ENCODE measurements at regions not wholly inside any gene's neighbourhood (a gene's known extent, or its start where the extent isn't known, plus 50 kb on each side); places are given as distances from the start of the nearest gene placed in this dataset.
"Not testable (repeated sequence)": the region's sequence is repeated elsewhere in the genome, so short reads cannot be mapped to it uniquely, and the experiment has no call there.

DNA sequence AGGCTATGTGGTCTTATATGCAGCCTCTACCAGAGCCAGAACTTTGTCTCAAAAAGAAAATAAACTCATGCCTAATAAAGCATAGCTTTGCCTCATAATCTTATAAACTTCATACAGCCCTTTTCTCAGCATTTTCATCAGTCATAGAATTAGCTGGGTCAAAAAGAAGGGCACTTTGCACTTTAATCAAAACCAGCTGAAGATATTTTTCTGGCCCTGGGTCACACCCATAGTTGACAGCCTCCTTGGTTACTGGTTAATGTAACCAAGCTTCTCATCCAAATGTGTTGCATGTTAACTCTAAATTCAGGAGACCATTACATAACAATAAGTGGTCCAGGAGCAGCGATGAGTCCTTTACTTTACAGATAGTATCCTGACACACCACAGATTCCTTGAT, 558.2 kb downstream of the FLRT2 start:
- ATAC-seq (no peak), DNase-seq (no peak)
- intact Hi-C loops (cut with micrococcal nuclease): no loop called here

DNA sequence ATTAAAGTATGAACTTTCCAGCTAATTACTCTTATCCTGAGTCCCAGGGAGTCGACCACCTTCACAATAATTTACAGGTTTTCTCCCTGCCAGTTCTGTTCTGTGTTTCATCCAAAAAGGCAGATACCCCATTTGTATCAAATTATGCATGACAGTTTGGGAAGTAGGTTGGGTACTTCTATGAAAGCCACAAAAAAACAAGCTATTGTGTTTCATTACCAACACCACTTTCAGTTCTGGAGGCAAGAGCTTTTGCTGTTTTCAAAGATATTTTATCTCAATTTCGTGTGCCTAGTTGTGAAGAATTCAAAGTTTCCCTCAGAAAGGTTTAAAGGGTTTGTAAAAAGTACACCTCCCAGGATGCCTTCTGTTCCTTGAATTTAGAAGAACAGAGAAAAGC, 557.4 kb downstream of the FLRT2 start:
- intact Hi-C loops (cut with micrococcal nuclease): no loop called here
- no peak for ATAC-seq
- no peak for DNase-seq

DNA sequence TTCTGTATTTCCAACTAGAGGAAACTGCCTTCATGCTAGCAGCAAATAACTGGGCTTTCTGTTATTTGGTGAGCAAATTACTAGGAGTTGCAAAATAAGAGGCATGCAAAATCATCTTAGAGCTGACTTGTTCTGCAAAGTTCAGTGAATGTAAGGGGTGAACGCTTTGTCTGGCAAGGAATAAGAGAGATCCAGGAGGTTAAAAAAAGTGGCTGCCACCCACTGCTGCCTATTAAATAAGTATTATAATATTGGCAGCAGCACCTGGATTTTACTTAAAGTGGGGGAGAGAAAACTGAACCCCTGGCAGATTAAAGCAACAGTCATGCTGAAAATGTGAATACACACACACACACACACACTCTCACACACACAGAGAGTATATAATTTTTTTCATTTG, 557.0 kb downstream of the FLRT2 start:
- intact Hi-C loops (cut with micrococcal nuclease): no loop called here
- ATAC-seq (no peak), DNase-seq (no peak)

DNA sequence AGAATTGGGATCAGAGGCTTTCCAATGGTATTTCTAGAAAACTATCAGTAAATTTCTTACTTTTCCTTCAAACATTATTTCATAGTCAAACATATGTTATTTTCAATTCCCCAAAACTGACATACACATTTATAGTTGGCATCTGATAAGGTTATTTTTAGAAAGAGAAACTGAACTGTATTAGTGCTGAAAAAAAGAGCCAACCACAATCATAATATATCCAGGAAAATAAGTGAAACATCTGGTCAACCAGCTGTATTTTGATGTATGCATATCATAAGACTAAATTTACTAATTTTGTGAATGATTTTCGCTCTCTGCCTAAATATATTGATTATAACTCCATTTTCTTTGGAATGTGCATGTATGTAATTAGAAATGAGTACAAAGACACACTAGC, 554.2 kb downstream of the FLRT2 start:
- DNase-seq: no peak
- intact Hi-C loops (cut with micrococcal nuclease): no loop called here
- ATAC-seq: no peak

DNA sequence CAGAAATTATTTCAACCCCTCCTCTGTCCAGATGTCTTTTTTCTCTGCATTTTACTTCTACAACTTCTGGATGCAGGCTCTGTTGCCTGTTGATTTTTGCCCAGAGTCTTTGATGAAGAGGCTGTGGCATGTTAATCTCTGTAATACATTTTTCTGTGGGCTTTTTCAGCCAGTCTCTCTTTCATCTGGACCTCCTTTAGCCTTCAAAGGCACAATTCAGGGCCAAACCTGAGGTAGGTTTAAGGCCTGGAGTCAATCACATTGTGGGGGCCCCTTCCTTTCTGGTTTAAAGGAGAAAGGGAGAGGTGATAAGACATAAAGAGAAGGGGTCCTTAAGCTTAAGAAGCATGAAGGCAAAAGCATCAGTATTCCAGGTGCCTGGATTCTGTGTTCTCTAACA, 553.7 kb downstream of the FLRT2 start:
- ATAC-seq (no peak), DNase-seq (no peak)
- intact Hi-C loops (cut with micrococcal nuclease): no loop called here

DNA sequence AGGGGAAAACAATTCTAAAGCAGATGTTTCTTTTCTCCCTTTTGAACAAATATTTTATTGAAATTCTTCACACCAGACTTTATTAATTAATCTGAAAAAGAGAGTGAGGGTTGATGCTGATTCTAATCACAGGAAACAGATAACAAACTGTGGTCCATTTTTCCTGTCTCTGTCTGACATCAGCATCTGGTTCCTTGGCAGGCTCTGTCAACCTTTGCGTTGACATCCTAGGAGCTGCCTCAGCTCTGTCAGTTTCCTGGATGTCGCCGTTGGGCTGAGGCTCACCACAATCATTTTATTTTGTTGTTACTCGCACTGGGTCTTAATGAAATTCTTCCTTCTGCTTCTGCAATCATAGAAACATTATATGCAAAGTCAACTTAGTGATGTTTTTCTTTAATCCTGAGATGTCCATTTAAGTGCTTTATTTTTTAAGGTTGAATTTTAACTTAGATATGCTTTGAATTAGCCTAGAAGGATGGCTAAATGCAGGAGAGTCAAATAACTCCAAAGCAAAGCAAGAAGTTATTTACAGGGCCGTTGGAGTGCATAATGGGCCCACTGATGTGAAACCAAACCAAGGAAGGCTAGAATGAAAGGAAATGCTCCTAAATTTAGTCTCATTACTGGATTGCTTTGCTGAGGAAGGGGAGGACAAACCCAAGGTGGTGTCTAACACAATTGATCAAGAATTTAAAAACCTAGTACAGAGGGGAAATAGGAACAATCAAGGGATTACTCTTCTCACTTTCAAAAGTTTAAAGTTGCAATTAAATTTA, 542.4 kb downstream of the FLRT2 start:
- DNase-seq (no peak), ATAC-seq (no peak)
- intact Hi-C loops (cut with micrococcal nuclease): no loop called here

DNA sequence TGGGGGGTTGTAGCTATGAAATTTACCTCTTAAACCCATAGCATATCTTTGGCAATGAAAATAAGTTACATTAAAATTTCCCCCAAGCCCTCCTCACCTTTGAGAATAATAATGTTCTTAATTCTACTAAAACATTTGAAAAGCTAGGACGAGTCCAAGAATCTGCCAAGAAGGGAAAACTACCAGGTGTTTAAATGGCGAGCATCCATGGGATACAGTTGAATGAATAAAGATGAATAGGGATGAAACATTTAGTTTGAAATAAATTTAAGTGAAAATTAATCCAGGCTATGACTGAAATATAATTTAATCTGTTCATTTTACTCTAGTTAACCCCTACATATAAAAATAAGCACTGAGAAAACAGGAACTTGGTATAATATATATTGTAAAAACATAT, 536.7 kb downstream of the FLRT2 start:
- intact Hi-C loops (cut with micrococcal nuclease): no loop called here
- DNase-seq (no peak), ATAC-seq (no peak)

DNA sequence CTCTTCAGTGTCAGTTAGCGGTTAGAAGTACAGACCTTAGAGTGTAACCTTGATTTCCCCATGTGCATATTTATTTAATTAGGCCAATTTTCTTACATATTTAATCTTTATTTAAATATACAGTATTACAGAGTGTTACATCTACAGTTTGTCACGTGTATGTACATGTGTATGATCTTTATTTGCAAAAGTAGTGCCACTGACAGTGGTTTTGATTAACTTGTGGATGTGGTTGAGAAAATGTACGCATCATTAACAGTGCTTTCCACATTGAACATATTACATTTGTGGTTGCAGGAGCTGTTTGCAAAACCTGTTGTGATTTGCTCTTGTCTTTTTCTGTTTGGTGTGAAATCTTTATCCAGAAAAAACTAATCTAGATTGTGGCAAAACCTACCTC, 535.5 kb downstream of the FLRT2 start:
- no peak for ATAC-seq
- intact Hi-C loops (cut with micrococcal nuclease): no loop called here
- DNase-seq: no peak

DNA sequence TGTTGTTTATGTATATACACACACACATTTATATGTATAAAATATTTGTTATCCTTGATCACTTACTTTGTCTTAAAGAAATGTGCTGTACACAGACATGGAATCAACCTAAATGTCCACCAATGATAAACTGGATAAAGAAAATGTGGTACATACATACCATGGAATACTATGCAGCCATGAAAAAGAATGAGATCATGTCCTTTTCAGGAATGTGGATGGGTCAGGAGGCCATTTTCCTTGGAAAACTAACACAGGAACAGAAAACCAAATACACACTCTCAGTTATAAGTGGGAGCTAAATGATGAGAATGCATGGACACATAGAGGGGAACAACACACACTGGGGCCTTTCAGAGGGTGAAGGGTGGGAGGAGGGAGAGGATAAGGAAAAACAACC, 534.7 kb downstream of the FLRT2 start:
- intact Hi-C loops (cut with micrococcal nuclease); ATAC-seq; DNase-seq: not testable (repeated sequence)

DNA sequence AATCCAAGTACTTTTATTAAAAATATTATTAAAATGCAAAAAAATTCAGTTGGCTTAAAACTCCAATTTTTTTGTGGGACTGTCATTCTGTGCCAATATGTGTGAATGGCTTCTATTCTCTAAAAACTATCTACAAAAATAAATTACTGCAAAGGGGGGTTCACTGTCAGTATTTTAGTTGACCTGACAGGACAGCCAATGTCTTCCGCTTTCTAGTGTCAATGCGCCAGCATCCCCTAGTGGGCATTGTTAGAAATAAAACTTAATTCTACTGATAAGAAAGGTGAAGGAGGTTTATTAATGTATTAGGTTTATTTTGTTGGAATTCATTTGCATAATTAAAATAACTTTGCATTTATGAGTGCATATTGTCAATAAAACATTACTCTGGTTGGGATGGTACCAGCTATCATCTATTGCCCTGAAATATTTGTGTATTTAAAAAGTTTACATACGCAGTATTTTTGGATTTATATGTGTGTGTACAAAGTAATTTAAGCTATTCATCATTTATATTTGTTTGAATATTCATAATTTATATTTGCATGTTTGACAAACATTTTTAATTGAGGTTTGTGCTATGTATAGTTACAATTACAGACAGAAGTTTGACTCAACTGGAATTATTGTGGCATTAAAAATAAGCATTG, 527.2 kb downstream of the FLRT2 start:
- no peak for DNase-seq
- ATAC-seq: no peak
- intact Hi-C loops (cut with micrococcal nuclease): no loop called here

DNA sequence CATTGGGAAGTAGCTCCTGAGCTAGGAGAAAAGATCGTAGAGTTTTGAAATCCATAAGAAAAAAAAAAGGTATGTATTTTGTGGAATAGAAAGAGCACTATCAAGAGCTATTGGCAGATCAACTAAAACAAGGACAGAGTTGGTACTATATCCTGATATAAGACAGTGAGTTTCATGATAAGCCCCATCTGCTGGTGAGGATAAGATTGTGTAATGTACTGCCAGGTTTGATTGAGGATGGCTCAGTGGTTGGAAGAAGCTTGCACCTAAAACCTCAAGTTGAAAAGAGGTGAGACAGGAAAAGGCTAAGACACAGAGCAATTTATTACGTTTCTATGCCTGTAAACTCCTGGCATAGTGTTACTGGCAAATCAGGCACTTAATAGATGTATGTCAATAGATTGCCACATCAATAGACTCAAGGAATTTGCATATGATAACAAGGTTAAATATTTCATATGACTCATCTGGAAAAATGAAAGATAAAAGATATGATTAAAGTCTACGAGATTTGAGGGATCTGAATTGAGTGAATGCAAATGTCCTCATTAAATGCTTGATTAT, 525.6 kb downstream of the FLRT2 start:
- intact Hi-C loops (cut with micrococcal nuclease): no loop called here
- ATAC-seq: no peak

DNA sequence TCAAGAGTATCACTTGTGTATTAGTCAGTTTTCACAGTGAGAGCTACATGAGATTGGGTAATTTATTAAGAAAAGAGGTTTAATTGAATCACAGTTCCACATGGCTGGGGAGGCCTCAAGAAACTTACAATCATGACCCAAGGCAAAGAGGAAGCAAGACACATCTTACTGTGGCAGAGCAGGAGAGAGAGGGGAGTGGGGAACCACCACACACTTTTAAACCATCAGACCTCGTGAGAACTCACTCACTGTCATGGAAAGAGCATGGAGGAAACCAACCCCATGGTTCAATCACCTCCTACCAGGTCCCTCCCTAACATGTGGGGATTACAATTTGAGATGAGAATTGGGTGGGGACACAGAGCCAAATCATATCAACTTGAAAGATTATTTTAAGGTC, 522.9 kb downstream of the FLRT2 start:
- DNase-seq: no peak
- intact Hi-C loops (cut with micrococcal nuclease): no loop called here
- ATAC-seq: no peak

More for the DNA sequence above, 525.6 kb downstream of the FLRT2 start:
- DNase-seq: no peak

DNA sequence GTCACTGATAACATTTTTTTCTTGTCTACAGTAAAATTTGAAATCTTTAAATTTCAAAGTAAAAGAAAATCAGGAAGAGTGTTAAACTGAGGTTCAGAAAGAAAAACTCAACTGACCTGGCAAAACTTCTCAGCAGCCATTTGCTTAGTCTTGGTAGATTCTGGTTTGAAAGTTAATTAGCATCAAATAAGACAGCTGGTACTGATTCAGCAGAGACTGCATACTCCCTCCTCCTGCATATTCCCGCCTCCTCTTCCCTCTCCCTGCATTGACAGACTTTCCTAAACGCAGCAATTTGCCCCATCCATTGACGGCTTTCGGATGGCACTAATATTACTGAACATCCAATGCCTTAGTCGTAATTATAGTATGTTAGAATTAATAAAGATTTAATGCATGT, 520.8 kb downstream of the FLRT2 start:
- intact Hi-C loops (cut with micrococcal nuclease): no loop called here
- ATAC-seq (no peak), DNase-seq (no peak)

DNA sequence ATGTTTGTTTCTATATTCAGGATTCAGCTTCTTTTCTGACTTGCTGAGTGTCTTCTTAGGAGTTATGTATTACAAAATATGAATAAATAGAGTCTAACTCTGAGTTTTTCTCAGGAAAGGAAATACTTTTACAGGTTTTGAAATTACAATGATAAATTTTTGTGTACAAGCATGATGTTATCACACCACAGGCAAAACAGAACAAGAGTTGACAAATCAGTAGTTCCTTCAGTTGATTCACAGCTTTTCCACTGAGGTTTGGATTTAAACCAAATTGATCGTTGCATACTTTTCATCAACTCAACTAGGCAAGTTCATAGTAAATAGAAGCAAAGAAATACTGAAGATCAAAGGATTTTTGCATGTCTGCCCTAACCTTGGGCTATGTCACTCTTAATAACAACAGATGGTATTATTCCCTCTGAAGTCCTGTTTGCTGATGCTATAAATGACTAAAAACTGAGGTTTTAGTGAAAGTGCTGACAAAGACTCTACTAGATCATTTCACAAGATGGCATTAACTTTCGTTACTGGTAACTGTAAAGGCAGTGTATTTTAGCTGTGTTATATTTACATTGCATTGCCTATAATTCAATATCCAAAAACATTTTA, 520.2 kb downstream of the FLRT2 start:
- ATAC-seq (no peak), DNase-seq (no peak)
- intact Hi-C loops (cut with micrococcal nuclease): no loop called here

DNA sequence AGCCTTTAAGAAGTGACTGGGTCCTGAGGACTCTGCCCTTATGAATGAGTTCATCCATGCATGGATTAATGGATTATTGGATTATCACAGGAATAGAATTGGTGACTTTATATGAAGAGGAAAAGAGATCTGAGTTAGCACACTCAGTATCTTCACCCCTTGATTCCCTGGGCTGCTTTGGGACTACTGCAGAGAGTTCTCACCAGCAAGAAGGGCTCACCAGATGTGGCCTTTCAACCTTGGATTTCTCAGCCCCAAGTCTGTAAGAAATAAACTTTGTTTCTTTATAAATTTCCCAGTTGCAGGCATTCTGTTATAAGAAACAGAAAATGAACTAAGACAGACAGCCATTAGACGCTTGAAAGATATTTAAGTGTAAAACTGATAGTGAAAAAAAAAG, 509.2 kb downstream of the FLRT2 start:
- ATAC-seq: no peak
- intact Hi-C loops (cut with micrococcal nuclease): no loop called here
- DNase-seq: no peak

DNA sequence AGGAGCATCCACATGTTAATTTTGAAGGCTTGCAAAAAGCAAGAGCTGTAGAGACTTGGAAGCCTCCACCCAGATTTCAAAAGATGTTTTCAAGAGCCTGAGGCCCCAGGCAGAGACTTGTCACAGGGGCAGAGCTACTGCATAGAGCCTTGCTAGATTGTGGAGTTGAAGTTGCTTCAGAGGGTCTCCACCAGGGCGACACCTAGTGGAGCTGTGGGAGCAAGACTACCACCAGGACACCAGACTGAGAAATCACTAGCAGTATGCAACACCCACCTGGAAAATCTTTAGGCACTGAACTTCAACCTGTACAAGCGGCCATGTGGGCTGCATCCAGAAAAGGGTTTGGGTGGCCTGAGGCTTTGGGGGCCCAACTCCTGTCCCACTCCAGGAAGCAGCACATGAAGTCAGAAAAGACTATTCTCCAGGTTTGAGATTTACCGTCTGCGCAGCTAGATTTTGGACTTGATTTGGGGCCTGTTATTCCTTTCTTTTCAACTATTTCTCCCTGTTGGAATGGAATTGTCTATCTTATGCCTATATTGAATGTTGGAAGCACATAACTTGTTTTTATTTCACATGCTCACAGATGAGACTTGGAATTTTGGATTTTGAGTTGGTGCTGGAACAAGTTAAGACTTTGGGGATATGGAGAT, 508.6 kb downstream of the FLRT2 start:
- intact Hi-C loops (cut with micrococcal nuclease): no loop called here
- DNase-seq (peak; percentile 26), ATAC-seq (no peak)

DNA sequence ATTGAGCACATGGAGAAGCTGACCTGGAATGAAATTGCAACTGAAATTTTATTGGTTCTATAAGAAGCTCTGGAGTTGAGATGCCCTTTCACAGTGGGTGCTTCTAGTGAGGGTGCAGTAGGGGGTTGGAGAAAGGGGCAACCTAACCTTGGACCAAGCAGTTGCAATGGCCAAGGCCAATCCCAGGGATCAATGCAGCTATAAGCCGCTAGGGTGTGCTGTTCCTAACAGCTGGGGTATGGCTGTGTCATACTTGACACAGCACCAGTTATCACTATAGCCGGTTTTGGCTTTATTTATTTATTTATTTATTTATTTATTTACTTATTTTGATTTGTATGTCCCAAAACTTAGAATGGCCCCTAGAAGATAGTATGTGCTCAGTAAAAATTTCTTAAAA, 505.9 kb downstream of the FLRT2 start:
- ATAC-seq: no peak
- intact Hi-C loops (cut with micrococcal nuclease): no loop called here
- no peak for DNase-seq

DNA sequence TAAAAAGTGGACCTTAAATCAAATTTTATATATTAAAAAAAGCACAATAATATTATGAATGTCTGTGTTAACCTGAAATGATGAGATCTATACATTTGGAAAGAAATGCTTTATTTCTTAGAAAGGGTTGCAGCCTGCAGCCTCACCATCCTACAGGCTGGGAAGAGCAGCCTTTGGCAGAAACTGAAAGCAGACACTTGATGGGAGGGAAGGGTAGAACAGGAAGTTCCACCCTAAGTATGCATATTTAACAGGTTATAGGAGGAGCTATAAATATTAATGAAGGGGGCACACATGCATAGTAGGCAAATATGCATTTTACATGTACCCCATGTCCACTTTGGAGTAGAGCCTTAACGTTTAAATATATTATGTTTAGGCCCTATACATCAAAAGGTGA, 498.0 kb downstream of the FLRT2 start:
- no peak for DNase-seq
- intact Hi-C loops (cut with micrococcal nuclease): no loop called here
- ATAC-seq: no peak

DNA sequence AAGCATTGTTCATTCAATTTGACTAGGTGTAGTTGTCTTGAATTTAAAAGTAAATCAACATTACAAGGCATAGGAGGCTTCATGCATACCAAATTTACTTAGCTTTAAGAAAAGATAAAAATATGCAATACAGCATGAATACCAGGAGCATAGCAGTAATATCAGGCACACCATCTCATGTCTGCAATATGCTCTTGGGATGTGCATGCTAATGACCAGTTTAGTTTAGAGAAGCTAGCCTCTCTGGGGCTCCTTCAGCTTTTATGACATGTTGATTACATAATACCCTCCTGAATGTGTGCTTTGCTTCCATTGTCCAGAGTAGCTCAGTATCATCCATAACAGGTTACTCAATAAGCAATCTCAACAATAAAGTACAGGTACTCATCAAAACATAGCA, 497.2 kb downstream of the FLRT2 start:
- DNase-seq: no peak
- intact Hi-C loops (cut with micrococcal nuclease): no loop called here
- ATAC-seq: no peak

DNA sequence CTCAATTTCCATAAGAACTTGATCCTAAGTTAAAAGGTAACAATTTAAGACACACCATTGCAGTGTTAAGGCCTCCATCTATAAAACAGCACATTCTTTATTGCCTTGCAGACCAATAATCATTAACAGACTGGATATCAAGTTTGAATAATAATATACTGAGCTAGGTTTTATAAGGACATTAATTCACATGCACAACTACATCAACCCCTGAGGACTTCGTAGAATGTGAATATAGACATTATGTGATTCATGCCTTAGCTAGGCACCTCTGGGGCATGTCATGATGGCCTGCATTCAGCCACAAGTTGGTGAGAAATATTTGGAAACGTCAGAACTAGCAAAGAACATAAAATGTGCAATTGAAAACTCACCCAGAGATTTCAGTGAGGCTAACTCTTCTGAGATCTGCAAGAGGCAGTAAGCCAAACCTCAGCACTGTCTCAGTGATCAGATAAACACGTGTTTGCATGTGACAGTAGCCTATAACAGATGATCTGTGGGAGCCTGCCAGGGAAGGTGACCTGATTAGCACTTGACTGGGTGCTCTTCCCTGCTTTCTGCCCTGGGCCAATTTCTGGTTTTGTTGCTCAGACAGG, 492.2 kb downstream of the FLRT2 start:
- DNase-seq (no peak), ATAC-seq (no peak)
- intact Hi-C loops (cut with micrococcal nuclease): no loop called here
